DOHH2 (cell line): ENCODE measurements at regions not wholly inside any gene's neighbourhood (a gene's known extent, or its start where the extent isn't known, plus 50 kb on each side); places are given as distances from the start of the nearest gene placed in this dataset.

Experiments used
- EZH2phosphoT487 ChIP-seq: fragments of 200-600 bp; sonication (generic); IDR thresholded peaks from 2 replicates; pipeline ENCODE4 v1.6.1; 2017; ENCODE audit warnings: borderline replicate concordance, mild to moderate bottlenecking, antibody characterized with exemption, low read length, moderate library complexity, mixed read lengths
- TF ChIP-seq, protein P1 (sequence below): fragments of 200-600 bp; sonication (generic); IDR thresholded peaks from one replicate; pipeline ENCODE4 v1.5.1; 2014; ENCODE audit warnings: antibody characterized with exemption, mild to moderate bottlenecking, low read depth, low read length; ENCODE audit not compliant: poor library complexity, severe bottlenecking

DNA sequence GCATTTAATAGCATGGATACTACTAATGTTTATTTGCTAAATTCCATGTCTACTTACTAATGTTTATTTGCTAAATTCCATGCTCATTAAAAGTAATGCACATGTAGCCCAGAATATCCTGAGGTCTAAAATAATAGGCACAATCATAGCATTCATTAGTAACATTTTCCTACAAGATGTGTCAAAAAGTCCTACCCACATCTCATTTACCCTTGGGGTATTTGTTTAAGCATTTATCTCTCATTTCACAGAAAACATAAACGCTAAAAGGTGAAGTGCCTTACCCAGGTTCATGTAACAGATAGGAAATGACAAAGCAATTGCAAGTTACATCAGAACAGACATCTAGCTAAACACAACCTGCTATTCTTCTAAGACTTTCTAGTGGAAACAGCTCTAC lies 457.1 kb downstream of the HACE1 start:
- TF ChIP-seq, protein P1, sequence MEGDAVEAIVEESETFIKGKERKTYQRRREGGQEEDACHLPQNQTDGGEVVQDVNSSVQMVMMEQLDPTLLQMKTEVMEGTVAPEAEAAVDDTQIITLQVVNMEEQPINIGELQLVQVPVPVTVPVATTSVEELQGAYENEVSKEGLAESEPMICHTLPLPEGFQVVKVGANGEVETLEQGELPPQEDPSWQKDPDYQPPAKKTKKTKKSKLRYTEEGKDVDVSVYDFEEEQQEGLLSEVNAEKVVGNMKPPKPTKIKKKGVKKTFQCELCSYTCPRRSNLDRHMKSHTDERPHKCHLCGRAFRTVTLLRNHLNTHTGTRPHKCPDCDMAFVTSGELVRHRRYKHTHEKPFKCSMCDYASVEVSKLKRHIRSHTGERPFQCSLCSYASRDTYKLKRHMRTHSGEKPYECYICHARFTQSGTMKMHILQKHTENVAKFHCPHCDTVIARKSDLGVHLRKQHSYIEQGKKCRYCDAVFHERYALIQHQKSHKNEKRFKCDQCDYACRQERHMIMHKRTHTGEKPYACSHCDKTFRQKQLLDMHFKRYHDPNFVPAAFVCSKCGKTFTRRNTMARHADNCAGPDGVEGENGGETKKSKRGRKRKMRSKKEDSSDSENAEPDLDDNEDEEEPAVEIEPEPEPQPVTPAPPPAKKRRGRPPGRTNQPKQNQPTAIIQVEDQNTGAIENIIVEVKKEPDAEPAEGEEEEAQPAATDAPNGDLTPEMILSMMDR: no peak
- TF ChIP-seq EZH2phosphoT487: no peak
